IMR-90 (cell line): ENCODE measurements at regions not wholly inside any gene's neighbourhood (a gene's known extent, or its start where the extent isn't known, plus 50 kb on each side); places are given as distances from the start of the nearest gene placed in this dataset.

ENCODE experiments used
- MAFK ChIP-seq: IDR thresholded peaks from 2 replicates; pipeline ENCODE4 v1.6.1; 2012; ENCODE audit warnings: low read depth, low read length, improper control_type of control experiment
- TF ChIP-seq, protein P1 (sequence below): conservative IDR thresholded peaks from 2 replicates; pipeline ENCODE4 v1.5.1; 2012; ENCODE audit warnings: mild to moderate bottlenecking, low read depth, low read length, improper control_type of control experiment

GRCh38 chr4:91795947-91796346 lies 507.8 kb upstream of the GRID2 start:
- TF ChIP-seq MAFK, result no peak
- TF ChIP-seq, protein P1, sequence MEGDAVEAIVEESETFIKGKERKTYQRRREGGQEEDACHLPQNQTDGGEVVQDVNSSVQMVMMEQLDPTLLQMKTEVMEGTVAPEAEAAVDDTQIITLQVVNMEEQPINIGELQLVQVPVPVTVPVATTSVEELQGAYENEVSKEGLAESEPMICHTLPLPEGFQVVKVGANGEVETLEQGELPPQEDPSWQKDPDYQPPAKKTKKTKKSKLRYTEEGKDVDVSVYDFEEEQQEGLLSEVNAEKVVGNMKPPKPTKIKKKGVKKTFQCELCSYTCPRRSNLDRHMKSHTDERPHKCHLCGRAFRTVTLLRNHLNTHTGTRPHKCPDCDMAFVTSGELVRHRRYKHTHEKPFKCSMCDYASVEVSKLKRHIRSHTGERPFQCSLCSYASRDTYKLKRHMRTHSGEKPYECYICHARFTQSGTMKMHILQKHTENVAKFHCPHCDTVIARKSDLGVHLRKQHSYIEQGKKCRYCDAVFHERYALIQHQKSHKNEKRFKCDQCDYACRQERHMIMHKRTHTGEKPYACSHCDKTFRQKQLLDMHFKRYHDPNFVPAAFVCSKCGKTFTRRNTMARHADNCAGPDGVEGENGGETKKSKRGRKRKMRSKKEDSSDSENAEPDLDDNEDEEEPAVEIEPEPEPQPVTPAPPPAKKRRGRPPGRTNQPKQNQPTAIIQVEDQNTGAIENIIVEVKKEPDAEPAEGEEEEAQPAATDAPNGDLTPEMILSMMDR, result no peak
